Progenitor cell of endocrine pancreas (in vitro differentiated cells): ENCODE measurements at regions not wholly inside any gene's neighbourhood (a gene's known extent, or its start where the extent isn't known, plus 50 kb on each side); places are given as distances from the start of the nearest gene placed in this dataset.
"Not testable (repeated sequence)": the region's sequence is repeated elsewhere in the genome, so short reads cannot be mapped to it uniquely, and the experiment has no call there.

ENCODE experiments used
- DNase-seq: peaks from one replicate; pipeline ENCODE4 v3.0.0; 2021; ENCODE audit warnings: low spot score; ENCODE audit not compliant: unreplicated experiment
- H3K27ac Mint-ChIP-seq: 2 replicates; pipeline ENCODE4 v1.8.0; 2021; ENCODE audit warnings: mild to moderate bottlenecking, moderate library complexity, mixed read lengths
- H3K27me3 Mint-ChIP-seq: 2 replicates; pipeline ENCODE4 v1.8.0; 2021; ENCODE audit warnings: mixed read lengths
- H3K36me3 Mint-ChIP-seq: 2 replicates; pipeline ENCODE4 v1.8.0; 2022; ENCODE audit warnings: mixed read lengths; ENCODE audit not compliant: insufficient read depth
- H3K4me1 Mint-ChIP-seq: 2 replicates; pipeline ENCODE4 v1.8.0; 2021; ENCODE audit warnings: low read depth, mixed read lengths
- H3K4me3 Mint-ChIP-seq: 2 replicates; pipeline ENCODE4 v1.8.0; 2021; ENCODE audit warnings: low read depth, mild to moderate bottlenecking, moderate library complexity, mixed read lengths
- H3K9me3 Mint-ChIP-seq: 2 replicates; pipeline ENCODE4 v1.8.0; 2021; ENCODE audit warnings: low read depth, mixed read lengths
- TF ChIP-seq, protein P1 (sequence below): fragments of 200-600 bp; sonication (generic); IDR thresholded peaks from one replicate; pipeline ENCODE4 v1.5.0; 2021; ENCODE audit warnings: antibody characterized with exemption, mild to moderate bottlenecking; ENCODE audit not compliant: unreplicated experiment

DNA sequence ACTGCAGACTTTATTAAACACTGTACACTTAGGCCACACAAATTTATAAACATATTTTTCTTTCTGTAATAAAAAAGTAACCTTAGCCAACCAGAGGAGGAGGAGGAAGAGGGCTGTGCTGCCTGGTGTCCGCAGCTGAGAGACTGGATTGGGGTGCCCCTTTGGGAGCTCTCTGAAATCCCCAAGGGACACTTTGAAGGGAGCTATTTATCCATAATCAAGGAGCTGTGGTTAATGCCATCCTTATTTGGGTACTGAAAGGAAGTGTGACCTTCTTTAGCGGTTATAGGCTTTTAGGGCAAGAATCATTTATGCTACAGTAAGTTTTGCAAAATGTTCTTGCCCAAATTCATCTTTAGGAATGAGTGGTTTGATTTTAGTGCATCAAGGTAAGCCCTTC is 125.8 kb downstream of the RASSF10 start:
- TF ChIP-seq, protein P1, sequence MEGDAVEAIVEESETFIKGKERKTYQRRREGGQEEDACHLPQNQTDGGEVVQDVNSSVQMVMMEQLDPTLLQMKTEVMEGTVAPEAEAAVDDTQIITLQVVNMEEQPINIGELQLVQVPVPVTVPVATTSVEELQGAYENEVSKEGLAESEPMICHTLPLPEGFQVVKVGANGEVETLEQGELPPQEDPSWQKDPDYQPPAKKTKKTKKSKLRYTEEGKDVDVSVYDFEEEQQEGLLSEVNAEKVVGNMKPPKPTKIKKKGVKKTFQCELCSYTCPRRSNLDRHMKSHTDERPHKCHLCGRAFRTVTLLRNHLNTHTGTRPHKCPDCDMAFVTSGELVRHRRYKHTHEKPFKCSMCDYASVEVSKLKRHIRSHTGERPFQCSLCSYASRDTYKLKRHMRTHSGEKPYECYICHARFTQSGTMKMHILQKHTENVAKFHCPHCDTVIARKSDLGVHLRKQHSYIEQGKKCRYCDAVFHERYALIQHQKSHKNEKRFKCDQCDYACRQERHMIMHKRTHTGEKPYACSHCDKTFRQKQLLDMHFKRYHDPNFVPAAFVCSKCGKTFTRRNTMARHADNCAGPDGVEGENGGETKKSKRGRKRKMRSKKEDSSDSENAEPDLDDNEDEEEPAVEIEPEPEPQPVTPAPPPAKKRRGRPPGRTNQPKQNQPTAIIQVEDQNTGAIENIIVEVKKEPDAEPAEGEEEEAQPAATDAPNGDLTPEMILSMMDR = no peak
- Mint-ChIP-seq H3K27ac (peak overlapping the region; percentile 17), H3K27me3 (no peaks in the 10 kb centered on the region), H3K36me3 (peaks cover 1% of the 10 kb centered on the region), H3K9me3 (peaks cover 17% of the 10 kb centered on the region), H3K4me1 (peaks cover 29% of the 10 kb centered on the region), H3K4me3 (no peak overlapping the region)
- DNase-seq = no peak

DNA sequence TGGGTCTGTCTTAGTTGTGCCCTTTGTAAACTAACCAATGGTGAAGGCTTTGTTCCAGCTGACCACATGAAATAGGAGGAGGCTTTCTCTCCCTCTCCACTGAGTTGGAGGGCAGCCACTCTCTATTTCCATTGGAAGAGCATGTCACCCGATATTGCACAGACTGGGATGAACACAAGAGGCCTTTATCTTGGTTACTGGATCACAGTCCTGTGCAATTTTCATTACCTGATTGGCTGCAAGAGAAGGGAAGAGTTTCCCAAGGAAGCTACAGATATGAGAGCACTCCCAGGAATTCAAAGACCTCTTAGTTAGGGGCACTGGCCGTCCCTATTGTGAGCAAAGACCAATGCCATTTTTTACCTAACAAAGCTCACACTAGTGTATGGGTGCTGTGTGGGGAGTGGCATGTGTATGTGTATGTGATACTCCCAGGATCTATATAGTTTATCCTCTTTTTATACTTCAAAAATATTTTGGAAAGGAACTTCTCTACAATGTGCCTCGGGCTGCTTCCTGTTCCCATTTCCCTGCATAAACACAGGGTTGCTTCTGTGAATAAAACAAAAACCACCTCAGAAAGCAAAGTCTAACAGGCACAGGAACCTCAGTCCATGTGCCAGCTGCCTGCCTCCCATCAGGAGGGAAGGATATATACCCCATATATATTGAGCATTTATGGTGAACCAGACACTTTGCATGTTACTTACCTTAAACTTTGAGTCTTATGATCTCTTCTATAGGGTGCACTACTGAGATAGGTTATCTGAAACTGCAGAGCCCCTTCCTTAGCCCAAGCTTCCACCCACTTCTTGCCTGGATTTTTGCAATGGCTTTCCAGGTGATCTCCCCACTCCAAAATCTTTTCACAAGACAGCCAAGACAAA is 126.5 kb downstream of the RASSF10 start:
- H3K9me3 Mint-ChIP-seq = peaks cover 12% of the 10 kb centered on the region
- DNase-seq = no peak
- H3K27me3 Mint-ChIP-seq = no peaks in the 10 kb centered on the region
- TF ChIP-seq, protein P1 = no peak
- no peak overlapping the region for H3K4me3 Mint-ChIP-seq
- no peak overlapping the region for H3K27ac Mint-ChIP-seq
- peaks cover 37% of the 10 kb centered on the region for H3K4me1 Mint-ChIP-seq
- H3K36me3 Mint-ChIP-seq = peaks cover under 1% of the 10 kb centered on the region

DNA sequence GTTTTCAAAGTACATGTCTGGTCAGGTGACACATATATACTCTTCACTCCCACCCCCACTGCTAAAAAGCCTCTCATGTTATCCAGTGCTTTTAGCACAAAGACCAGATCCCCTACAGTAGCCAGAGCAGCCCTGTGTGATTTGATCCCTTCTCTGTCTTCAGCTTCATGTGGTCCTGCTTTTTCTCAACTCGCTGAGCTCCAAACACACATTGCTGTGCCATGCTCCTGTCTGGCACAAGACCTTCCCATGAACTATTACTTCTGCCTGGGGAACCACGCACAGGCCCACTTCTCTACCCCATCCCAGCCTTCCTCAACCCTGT is 127.1 kb downstream of the RASSF10 start:
- H3K4me3 Mint-ChIP-seq = no peak overlapping the region
- peaks cover 6% of the 10 kb centered on the region for H3K9me3 Mint-ChIP-seq
- H3K4me1 Mint-ChIP-seq = peaks cover 43% of the 10 kb centered on the region
- DNase-seq = no peak
- TF ChIP-seq, protein P1 = no peak
- no peaks in the 10 kb centered on the region for H3K36me3 Mint-ChIP-seq
- H3K27ac Mint-ChIP-seq = no peak overlapping the region
- no peaks in the 10 kb centered on the region for H3K27me3 Mint-ChIP-seq

DNA sequence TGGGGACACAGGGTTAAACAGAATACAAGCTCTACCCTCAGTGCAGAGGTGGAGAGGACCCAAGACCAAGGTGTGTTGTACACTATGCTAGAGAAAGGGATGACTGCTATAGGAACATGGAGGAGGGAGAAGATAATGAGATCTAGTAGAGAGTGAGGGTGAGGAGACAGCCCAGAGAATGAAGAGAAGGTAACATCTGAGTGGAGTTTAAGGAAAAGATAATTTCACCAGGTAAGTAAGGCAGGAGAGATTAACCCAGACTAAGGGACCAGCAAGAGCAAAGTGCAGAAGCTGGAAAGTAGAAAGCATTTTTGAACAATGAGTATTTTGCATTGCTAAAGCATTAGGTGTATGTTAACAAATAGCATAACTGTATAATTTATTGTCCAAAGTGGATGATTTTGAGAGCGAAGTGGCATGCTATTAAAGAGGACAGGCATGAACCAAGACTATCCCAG is 128.8 kb downstream of the RASSF10 start:
- TF ChIP-seq, protein P1 = no peak
- no peaks in the 10 kb centered on the region for H3K36me3 Mint-ChIP-seq
- H3K4me1 Mint-ChIP-seq = peaks cover 44% of the 10 kb centered on the region
- DNase-seq = no peak
- no peak overlapping the region for H3K27ac Mint-ChIP-seq
- no peaks in the 10 kb centered on the region for H3K27me3 Mint-ChIP-seq
- H3K9me3 Mint-ChIP-seq = no peaks in the 10 kb centered on the region
- H3K4me3 Mint-ChIP-seq = no peak overlapping the region

DNA sequence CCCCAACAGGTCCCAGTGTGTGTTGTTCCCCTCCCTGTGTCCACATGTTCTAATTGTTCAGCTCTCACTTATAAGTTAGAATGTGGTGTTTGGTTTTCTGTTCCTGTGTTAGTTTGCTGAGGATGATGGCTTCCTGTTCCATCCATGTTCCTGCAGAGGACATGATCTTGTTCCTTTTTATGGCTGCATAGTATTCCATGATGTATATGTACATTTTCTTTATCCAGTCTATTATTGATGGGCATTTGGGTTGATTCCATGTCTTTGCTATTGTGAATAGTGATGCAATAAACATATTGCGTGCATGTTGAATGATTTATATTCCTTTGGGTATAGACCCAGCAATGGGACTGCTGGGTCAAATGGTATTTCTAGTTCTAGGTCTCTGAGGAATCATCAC is 130.0 kb downstream of the RASSF10 start:
- not testable (repeated sequence) for H3K27ac Mint-ChIP-seq, H3K36me3 Mint-ChIP-seq, H3K27me3 Mint-ChIP-seq, DNase-seq, H3K4me3 Mint-ChIP-seq, H3K9me3 Mint-ChIP-seq
- peaks cover 44% of the 10 kb centered on the region for H3K4me1 Mint-ChIP-seq
